ENCODE measurements at regions not wholly inside any gene's neighbourhood (a gene's known extent, or its start where the extent isn't known, plus 50 kb on each side); places are given as distances from the start of the nearest gene placed in this dataset.

- Histone ChIP-seq H3K27me3 (ENCODE audit: control insufficient read depth in 1 of 2, insufficient read depth in 2 of 2, low read length in 2 of 2) (no peaks in the 10 kb centered on the region), H3K9me3 (ENCODE audit: low read length) (no peaks in the 10 kb centered on the region), H3K9ac (ENCODE audit: low read length) (no peak overlapping the region), H3K27ac (ENCODE audit: low read depth, low read length) (no peak overlapping the region), H3K4me3 (ENCODE audit: low read depth in 1 of 2, low read length in 2 of 2) (no peak overlapping the region), H3K4me1 (ENCODE audit: insufficient read depth, low read length) (no peaks in the 10 kb centered on the region), H3K36me3 (ENCODE audit: insufficient read depth, low read length) (no peaks in the 10 kb centered on the region)
Observed at GRCh38 chr7:42319631-42320030, 82.6 kb upstream of the GLI3 start.

- Histone ChIP-seq H3K9me3 (ENCODE audit: low read length) (no peaks in the 10 kb centered on the region), H3K4me1 (ENCODE audit: insufficient read depth, low read length) (no peaks in the 10 kb centered on the region), H3K27ac (ENCODE audit: low read depth, low read length) (no peak overlapping the region), H3K36me3 (ENCODE audit: insufficient read depth, low read length) (no peaks in the 10 kb centered on the region), H3K27me3 (ENCODE audit: control insufficient read depth in 1 of 2, insufficient read depth in 2 of 2, low read length in 2 of 2) (no peaks in the 10 kb centered on the region), H3K9ac (ENCODE audit: low read length) (no peak overlapping the region), H3K4me3 (ENCODE audit: low read depth in 1 of 2, low read length in 2 of 2) (no peak overlapping the region)
Observed at GRCh38 chr7:42315631-42316030, 78.6 kb upstream of the GLI3 start.

- H3K9ac ChIP-seq (ENCODE audit: low read length) = no peak overlapping the region
- H3K9me3 ChIP-seq (ENCODE audit: low read length) = no peaks in the 10 kb centered on the region
- H3K36me3 ChIP-seq (ENCODE audit: insufficient read depth, low read length) = no peaks in the 10 kb centered on the region
- H3K27ac ChIP-seq (ENCODE audit: low read depth, low read length) = no peak overlapping the region
- no peak overlapping the region for H3K4me3 ChIP-seq (ENCODE audit: low read depth in 1 of 2, low read length in 2 of 2)
- no peaks in the 10 kb centered on the region for H3K4me1 ChIP-seq (ENCODE audit: insufficient read depth, low read length)
- no peaks in the 10 kb centered on the region for H3K27me3 ChIP-seq (ENCODE audit: control insufficient read depth in 1 of 2, insufficient read depth in 2 of 2, low read length in 2 of 2)
Observed at GRCh38 chr7:42315103-42315502, 78.1 kb upstream of the GLI3 start.

- no peak overlapping the region for H3K27ac ChIP-seq (ENCODE audit: low read depth, low read length)
- no peaks in the 10 kb centered on the region for H3K4me1 ChIP-seq (ENCODE audit: insufficient read depth, low read length)
- H3K36me3 ChIP-seq (ENCODE audit: insufficient read depth, low read length) = no peaks in the 10 kb centered on the region
- H3K27me3 ChIP-seq (ENCODE audit: control insufficient read depth in 1 of 2, insufficient read depth in 2 of 2, low read length in 2 of 2) = no peaks in the 10 kb centered on the region
- no peak overlapping the region for H3K4me3 ChIP-seq (ENCODE audit: low read depth in 1 of 2, low read length in 2 of 2)
- no peaks in the 10 kb centered on the region for H3K9me3 ChIP-seq (ENCODE audit: low read length)
- no peak overlapping the region for H3K9ac ChIP-seq (ENCODE audit: low read length)
Observed at GRCh38 chr7:42314696-42315095, 77.7 kb upstream of the GLI3 start.

- no peaks in the 10 kb centered on the region for H3K4me1 ChIP-seq (ENCODE audit: insufficient read depth, low read length)
- H3K9me3 ChIP-seq (ENCODE audit: low read length) = no peaks in the 10 kb centered on the region
- H3K4me3 ChIP-seq (ENCODE audit: low read depth in 1 of 2, low read length in 2 of 2) = no peak overlapping the region
- no peak overlapping the region for H3K27ac ChIP-seq (ENCODE audit: low read depth, low read length)
- H3K9ac ChIP-seq (ENCODE audit: low read length) = no peak overlapping the region
- no peaks in the 10 kb centered on the region for H3K36me3 ChIP-seq (ENCODE audit: insufficient read depth, low read length)
- H3K27me3 ChIP-seq (ENCODE audit: control insufficient read depth in 1 of 2, insufficient read depth in 2 of 2, low read length in 2 of 2) = no peaks in the 10 kb centered on the region
Observed at GRCh38 chr7:42311195-42311594, 74.2 kb upstream of the GLI3 start.

- Histone ChIP-seq H3K36me3 (ENCODE audit: insufficient read depth, low read length) (no peaks in the 10 kb centered on the region), H3K27ac (ENCODE audit: low read depth, low read length) (no peak overlapping the region), H3K4me3 (ENCODE audit: low read depth in 1 of 2, low read length in 2 of 2) (no peak overlapping the region), H3K9ac (ENCODE audit: low read length) (no peak overlapping the region), H3K27me3 (ENCODE audit: control insufficient read depth in 1 of 2, insufficient read depth in 2 of 2, low read length in 2 of 2) (no peaks in the 10 kb centered on the region), H3K9me3 (ENCODE audit: low read length) (no peaks in the 10 kb centered on the region), H3K4me1 (ENCODE audit: insufficient read depth, low read length) (no peaks in the 10 kb centered on the region)
Observed at GRCh38 chr7:42292991-42293521, 56.0 kb upstream of the GLI3 start.

- Histone ChIP-seq H3K9me3 (ENCODE audit: low read length) (no peaks in the 10 kb centered on the region), H3K36me3 (ENCODE audit: insufficient read depth, low read length) (no peaks in the 10 kb centered on the region), H3K4me3 (ENCODE audit: low read depth in 1 of 2, low read length in 2 of 2) (no peak overlapping the region), H3K9ac (ENCODE audit: low read length) (no peak overlapping the region), H3K27ac (ENCODE audit: low read depth, low read length) (no peak overlapping the region), H3K27me3 (ENCODE audit: control insufficient read depth in 1 of 2, insufficient read depth in 2 of 2, low read length in 2 of 2) (no peaks in the 10 kb centered on the region), H3K4me1 (ENCODE audit: insufficient read depth, low read length) (peaks cover 10% of the 10 kb centered on the region)
Observed at GRCh38 chr7:42289473-42289872, 52.5 kb upstream of the GLI3 start.
